Tibial nerve (tissue), 4 donors: ENCODE measurements at regions not wholly inside any gene's neighbourhood (a gene's known extent, or its start where the extent isn't known, plus 50 kb on each side); places are given as distances from the start of the nearest gene placed in this dataset.
"Not testable (repeated sequence)": the region's sequence is repeated elsewhere in the genome, so short reads cannot be mapped to it uniquely, and the experiment has no call there.

ENCODE experiments used
- DNase-seq, 2 donors: peaks; one replicate each; pipeline ENCODE4 v3.0.0-alpha.2; 2019; ENCODE audit warnings: low spot score in 2 of 2
- H3K27ac ChIP-seq, 4 donors: fragments of 200-600 bp; sonication (generic) in 3 of 4; one replicate each; pipeline ENCODE4 v1.5.1; 2017 to 2019; ENCODE audit warnings: mild to moderate bottlenecking in 1 of 4
- H3K27me3 ChIP-seq, 2 donors: fragments of 200-600 bp; sonication (generic) in 1 of 2; one replicate each; pipeline versions ENCODE4 v1.5.1 to v1.6.0; 2017 to 2019
- H3K36me3 ChIP-seq, 3 donors: fragments of 200-600 bp; sonication (generic); one replicate each; pipeline ENCODE4 v1.5.1; 2018 to 2019
- H3K4me1 ChIP-seq, 4 donors: fragments of 200-600 bp; sonication (generic) in 3 of 4; one replicate each; pipeline ENCODE4 v1.5.1; 2017 to 2019
- H3K4me3 ChIP-seq, 4 donors: fragments of 200-600 bp; sonication (generic) in 3 of 4; one replicate each; pipeline ENCODE4 v1.5.1; 2017 to 2019; ENCODE audit warnings: mild to moderate bottlenecking in 1 of 4, moderate library complexity in 1 of 4
- H3K9me3 ChIP-seq, 4 donors: fragments of 200-600 bp; sonication (generic) in 3 of 4; one replicate each; pipeline ENCODE4 v1.5.1; 2017 to 2019
- EP300 ChIP-seq, 2 donors: sonication (generic); formaldehyde crosslinking; IDR thresholded peaks; one replicate each; pipeline ENCODE4 v1.6.1; 2017; ENCODE audit warnings: antibody characterized with exemption in 2 of 2, mild to moderate bottlenecking in 1 of 2
- POLR2A ChIP-seq, 2 donors: fragments of 450-650 bp; IDR thresholded peaks; one replicate each; pipeline ENCODE4 v1.6.1; 2017; ENCODE audit warnings: antibody characterized with exemption in 2 of 2, mild to moderate bottlenecking in 2 of 2, moderate library complexity in 2 of 2
- WGBS, 2 donors: methylation state at CpG; one replicate each; pipeline ENCODE4 v1.1.5; 2018; 5-methylcytosine and 5-hydroxymethylcytosine counted together
- TF ChIP-seq, protein P1 (sequence below), 5 experiments: fragments of 200-600 bp in 3 of 5; fragments of 450-650 bp in 2 of 5; sonication (generic) in 3 of 5; IDR thresholded peaks; one replicate each; pipeline ENCODE4 v1.5.1; 2016 to 2019; ENCODE audit warnings: antibody characterized with exemption in 5 of 5, mild to moderate bottlenecking in 3 of 5, moderate library complexity in 2 of 5

DNA sequence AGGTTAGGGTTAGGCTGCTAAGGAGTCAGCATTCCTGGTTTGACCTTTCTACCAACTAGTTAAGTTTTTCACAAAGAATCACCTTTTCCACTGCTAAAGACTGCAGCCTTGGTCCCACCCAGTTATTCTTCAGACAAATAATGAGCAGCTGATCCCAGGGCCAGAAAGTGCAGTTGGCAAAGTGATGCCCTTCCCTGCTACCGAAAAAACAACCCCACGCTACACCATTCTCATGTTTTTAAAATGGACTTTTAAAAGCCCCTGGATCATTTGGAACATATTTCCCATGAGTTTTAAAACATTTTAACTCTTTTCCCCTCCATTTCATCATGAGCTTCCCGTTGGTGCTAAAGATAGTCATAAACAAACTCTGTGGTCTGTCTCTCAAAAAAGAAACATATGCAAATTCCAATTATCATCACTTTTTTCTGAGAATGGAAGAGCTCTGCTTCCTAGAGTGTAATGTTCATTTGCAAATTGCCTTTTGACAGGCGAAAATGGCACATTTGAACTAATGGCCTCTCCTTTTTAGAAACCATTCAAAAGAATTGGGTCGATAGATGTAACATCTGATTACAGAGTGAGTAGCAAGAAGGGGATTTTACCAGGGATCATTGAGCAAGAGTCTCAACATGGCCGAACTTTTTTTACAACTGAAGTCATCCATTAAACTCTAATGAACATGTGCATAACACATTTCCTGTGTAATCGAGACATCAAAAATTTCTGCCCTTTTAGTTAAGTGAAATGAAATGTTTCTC lies 129.3 kb upstream of the RAP1B start:
- Histone ChIP-seq H3K4me3 (no peak overlapping the region), H3K4me1 (peaks cover 0 to 9% (median 3%) of the 10 kb centered on the region in 4 donors), H3K36me3 (no peaks in the 10 kb centered on the region), H3K9me3 (no peaks in the 10 kb centered on the region), H3K27me3 (no peaks in the 10 kb centered on the region), H3K27ac (peak overlapping the region in 1 of 4 donors; percentile 5)
- 58 to 59% methylated on average over 7 of the region's 7 CpGs for WGBS, 2 donors
- DNase-seq = no peak
- TF ChIP-seq EP300 (IDR thresholded peaks at IDR 0.05) (no peak), POLR2A (IDR thresholded peaks at IDR 0.05) (no peak)

DNA sequence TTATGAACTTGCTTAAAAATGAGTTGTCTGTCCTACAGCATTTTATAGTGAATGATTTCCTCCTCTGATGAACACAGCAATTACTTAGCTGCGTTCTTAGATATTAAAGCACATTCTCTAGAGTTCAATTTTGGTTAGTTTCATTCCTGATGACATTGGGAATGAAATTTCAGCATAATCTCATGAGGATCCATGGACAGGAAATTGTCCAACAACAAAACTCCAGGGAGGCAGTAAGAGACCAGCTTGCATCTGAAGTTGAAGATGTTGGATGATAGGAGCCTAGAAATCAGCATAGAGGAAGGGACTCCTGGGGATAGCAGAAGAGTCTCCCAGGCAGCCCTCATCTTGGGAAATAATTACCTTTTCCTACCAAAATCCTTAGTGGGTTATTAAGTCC lies 128.7 kb upstream of the RAP1B start:
- Histone ChIP-seq H3K4me1 (peaks cover 0 to 9% (median 3%) of the 10 kb centered on the region in 4 donors), H3K27me3 (no peaks in the 10 kb centered on the region), H3K36me3 (no peaks in the 10 kb centered on the region), H3K4me3 (no peak overlapping the region), H3K9me3 (no peaks in the 10 kb centered on the region), H3K27ac (no peak overlapping the region)
- WGBS, 2 donors = 68 to 76% methylated on average over 1 of the region's 1 CpG
- TF ChIP-seq EP300 (IDR thresholded peaks at IDR 0.05) (no peak), POLR2A (IDR thresholded peaks at IDR 0.05) (no peak)
- TF ChIP-seq, protein P1, sequence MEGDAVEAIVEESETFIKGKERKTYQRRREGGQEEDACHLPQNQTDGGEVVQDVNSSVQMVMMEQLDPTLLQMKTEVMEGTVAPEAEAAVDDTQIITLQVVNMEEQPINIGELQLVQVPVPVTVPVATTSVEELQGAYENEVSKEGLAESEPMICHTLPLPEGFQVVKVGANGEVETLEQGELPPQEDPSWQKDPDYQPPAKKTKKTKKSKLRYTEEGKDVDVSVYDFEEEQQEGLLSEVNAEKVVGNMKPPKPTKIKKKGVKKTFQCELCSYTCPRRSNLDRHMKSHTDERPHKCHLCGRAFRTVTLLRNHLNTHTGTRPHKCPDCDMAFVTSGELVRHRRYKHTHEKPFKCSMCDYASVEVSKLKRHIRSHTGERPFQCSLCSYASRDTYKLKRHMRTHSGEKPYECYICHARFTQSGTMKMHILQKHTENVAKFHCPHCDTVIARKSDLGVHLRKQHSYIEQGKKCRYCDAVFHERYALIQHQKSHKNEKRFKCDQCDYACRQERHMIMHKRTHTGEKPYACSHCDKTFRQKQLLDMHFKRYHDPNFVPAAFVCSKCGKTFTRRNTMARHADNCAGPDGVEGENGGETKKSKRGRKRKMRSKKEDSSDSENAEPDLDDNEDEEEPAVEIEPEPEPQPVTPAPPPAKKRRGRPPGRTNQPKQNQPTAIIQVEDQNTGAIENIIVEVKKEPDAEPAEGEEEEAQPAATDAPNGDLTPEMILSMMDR (IDR thresholded peaks at IDR 0.05) = no peak
- no peak for DNase-seq

- H3K36me3 ChIP-seq = no peaks in the 10 kb centered on the region
- H3K9me3 ChIP-seq = no peaks in the 10 kb centered on the region
- H3K27me3 ChIP-seq = no peaks in the 10 kb centered on the region
- DNase-seq = no peak
- WGBS, 2 donors = 88 to 91% methylated on average over 1 of the region's 1 CpG
- TF ChIP-seq, protein P1 (IDR thresholded peaks at IDR 0.05) = no peak
- no peak for TF ChIP-seq POLR2A (IDR thresholded peaks at IDR 0.05)
- TF ChIP-seq EP300 (IDR thresholded peaks at IDR 0.05) = no peak
- H3K27ac ChIP-seq = peak overlapping the region in 1 of 4 donors; percentile 19
- no peak overlapping the region for H3K4me3 ChIP-seq
- H3K4me1 ChIP-seq = peaks cover 0 to 9% (median 3%) of the 10 kb centered on the region in 4 donors
Observed at GRCh38 chr12:68482660-68483059, 128.0 kb upstream of the RAP1B start.

DNA sequence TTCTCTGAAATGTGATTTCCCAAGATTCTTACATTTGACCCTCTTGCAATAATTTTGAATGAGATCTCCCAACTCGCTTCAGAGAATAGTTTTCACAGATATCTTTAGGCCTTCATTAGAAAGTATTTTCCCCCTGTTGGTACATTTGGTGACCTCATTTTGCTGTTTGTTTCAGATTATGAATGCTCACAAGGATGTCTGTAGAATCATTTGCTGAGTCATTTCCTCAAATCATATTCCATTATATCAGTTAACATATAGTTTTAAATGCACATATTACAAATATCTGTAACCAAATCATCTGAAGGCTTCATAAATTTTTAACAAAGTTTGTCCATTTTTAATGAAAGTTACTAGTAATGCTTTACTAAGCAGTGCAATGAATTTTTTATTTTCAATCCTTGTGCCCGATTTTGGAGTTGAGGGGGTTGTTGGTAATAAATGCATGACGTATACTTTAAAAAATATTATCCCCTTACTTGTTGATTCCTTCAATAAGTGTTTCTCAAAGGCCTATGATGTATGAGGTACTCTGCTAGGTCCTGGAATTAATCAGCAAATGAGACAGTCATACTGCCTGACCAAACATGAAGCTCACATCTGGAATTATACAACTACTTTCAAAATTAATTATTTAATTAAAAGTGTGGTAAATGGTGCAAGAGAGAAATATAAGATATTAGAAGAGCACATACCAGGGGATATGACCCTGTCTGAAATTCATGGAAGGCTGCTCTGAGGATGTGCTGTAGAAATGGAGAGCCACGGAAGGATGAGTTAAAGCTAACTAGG lies 126.9 kb upstream of the RAP1B start:
- 78 to 83% methylated on average over 4 of the region's 4 CpGs for WGBS, 2 donors
- H3K9me3 ChIP-seq = no peaks in the 10 kb centered on the region
- no peak for DNase-seq
- H3K27ac ChIP-seq = no peak overlapping the region
- H3K36me3 ChIP-seq = no peaks in the 10 kb centered on the region
- TF ChIP-seq EP300 (IDR thresholded peaks at IDR 0.05) = no peak
- TF ChIP-seq POLR2A (IDR thresholded peaks at IDR 0.05) = no peak
- TF ChIP-seq, protein P1 (IDR thresholded peaks at IDR 0.05) = no peak
- H3K4me3 ChIP-seq = no peak overlapping the region
- H3K27me3 ChIP-seq = no peaks in the 10 kb centered on the region
- peaks cover 0 to 9% (median 3%) of the 10 kb centered on the region in 4 donors for H3K4me1 ChIP-seq

DNA sequence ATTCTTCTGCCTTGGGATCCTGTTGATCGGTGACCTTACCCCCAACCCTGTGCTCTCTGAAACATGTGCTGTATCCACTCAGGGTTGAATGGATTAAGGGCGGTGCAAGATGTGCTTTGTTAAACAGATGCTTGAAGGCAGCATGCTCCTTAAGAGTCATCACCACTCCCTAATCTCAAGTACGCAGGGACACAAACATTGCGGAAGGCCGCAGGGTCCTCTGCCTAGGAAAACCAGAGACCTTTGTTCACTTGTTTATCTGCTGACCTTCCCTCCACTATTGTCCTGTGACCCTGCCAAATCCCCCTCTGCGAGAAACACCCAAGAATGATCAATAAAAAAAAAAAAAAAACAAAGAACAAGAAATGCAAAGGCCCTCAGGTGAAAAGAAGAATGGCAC lies 126.1 kb upstream of the RAP1B start:
- H3K27me3 ChIP-seq, H3K4me3 ChIP-seq, H3K4me1 ChIP-seq, H3K36me3 ChIP-seq, DNase-seq, H3K27ac ChIP-seq, H3K9me3 ChIP-seq: not testable (repeated sequence)
- WGBS, 2 donors = 92 to 100% methylated on average over 5 to 6 of the region's 6 CpGs

DNA sequence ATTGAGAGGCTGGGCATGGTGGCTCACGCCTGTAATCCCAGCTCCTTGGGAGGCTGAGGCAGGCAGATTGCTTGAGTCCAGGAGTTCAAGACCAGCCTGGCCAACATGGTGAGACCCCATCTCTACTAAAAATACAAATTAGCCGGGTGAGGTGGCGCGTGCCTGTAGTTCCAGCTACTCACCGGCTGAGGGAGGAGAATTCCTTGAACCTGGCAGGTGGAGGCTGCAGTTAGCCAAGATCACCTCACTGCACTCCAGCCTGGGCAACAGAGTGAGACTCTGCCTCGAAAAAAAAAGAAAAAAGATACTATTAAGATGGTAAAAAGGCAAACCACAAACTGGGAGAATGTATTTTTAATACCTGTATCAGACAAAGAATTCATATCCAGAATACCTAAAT lies 124.2 kb upstream of the RAP1B start:
- not testable (repeated sequence) for H3K4me3 ChIP-seq, H3K9me3 ChIP-seq, H3K36me3 ChIP-seq, DNase-seq, H3K27me3 ChIP-seq, H3K27ac ChIP-seq, H3K4me1 ChIP-seq
- WGBS, 2 donors = 93 to 94% methylated on average over 6 of the region's 6 CpGs
